Glutamatergic neuron (in vitro differentiated cells): ENCODE measurements at regions not wholly inside any gene's neighbourhood (a gene's known extent, or its start where the extent isn't known, plus 50 kb on each side); places are given as distances from the start of the nearest gene placed in this dataset.

ENCODE experiments used
- DNase-seq: peaks from one replicate; pipeline ENCODE4 v3.0.0; 2022
- H3K27ac Mint-ChIP-seq: one replicate; pipeline ENCODE4 v1.8.0; 2020; ENCODE audit warnings: mild to moderate bottlenecking, mixed read lengths, inconsistent platforms; ENCODE audit not compliant: unreplicated experiment
- H3K27me3 Mint-ChIP-seq: one replicate; pipeline ENCODE4 v1.8.0; 2020; ENCODE audit warnings: mild to moderate bottlenecking, moderate library complexity, mixed read lengths, inconsistent platforms; ENCODE audit not compliant: unreplicated experiment
- H3K36me3 Mint-ChIP-seq: one replicate; pipeline ENCODE4 v1.8.0; 2020; ENCODE audit warnings: mild to moderate bottlenecking, mixed read lengths, inconsistent platforms; ENCODE audit not compliant: unreplicated experiment
- H3K4me1 Mint-ChIP-seq: one replicate; pipeline ENCODE4 v1.8.0; 2020; ENCODE audit warnings: mild to moderate bottlenecking, low read depth, mixed read lengths, inconsistent platforms; ENCODE audit not compliant: unreplicated experiment
- H3K4me3 Mint-ChIP-seq: one replicate; pipeline ENCODE4 v1.8.0; 2020; ENCODE audit warnings: mild to moderate bottlenecking, mixed read lengths, inconsistent platforms; ENCODE audit not compliant: unreplicated experiment
- H3K9me3 Mint-ChIP-seq: one replicate; pipeline ENCODE4 v1.8.0; 2020; ENCODE audit warnings: mild to moderate bottlenecking, moderate library complexity, mixed read lengths, inconsistent platforms; ENCODE audit not compliant: unreplicated experiment
- CTCF ChIP-seq: fragments of 200-600 bp; sonication (generic); IDR thresholded peaks from one replicate; pipeline ENCODE4 v1.5.0; 2021; ENCODE audit not compliant: partially characterized antibody, unreplicated experiment

GRCh38 chr12:85507456-85507855 lies 227.4 kb downstream of the ALX1 start:
- Mint-ChIP-seq H3K4me1 (no peaks in the 10 kb centered on the region), H3K36me3 (no peaks in the 10 kb centered on the region), H3K27ac (no peak overlapping the region), H3K4me3 (no peak overlapping the region), H3K9me3 (no peaks in the 10 kb centered on the region), H3K27me3 (no peaks in the 10 kb centered on the region)
- no peak for TF ChIP-seq CTCF
- no peak for DNase-seq

GRCh38 chr12:85509081-85509856 lies 229.2 kb downstream of the ALX1 start:
- H3K4me3 Mint-ChIP-seq: no peak overlapping the region
- H3K27ac Mint-ChIP-seq: no peak overlapping the region
- H3K9me3 Mint-ChIP-seq: no peaks in the 10 kb centered on the region
- no peak for DNase-seq
- H3K36me3 Mint-ChIP-seq: no peaks in the 10 kb centered on the region
- TF ChIP-seq CTCF: no peak
- no peaks in the 10 kb centered on the region for H3K4me1 Mint-ChIP-seq
- no peaks in the 10 kb centered on the region for H3K27me3 Mint-ChIP-seq

GRCh38 chr12:85509857-85510256 lies 229.8 kb downstream of the ALX1 start:
- Mint-ChIP-seq H3K4me3 (no peak overlapping the region), H3K27ac (no peak overlapping the region), H3K4me1 (no peaks in the 10 kb centered on the region), H3K27me3 (no peaks in the 10 kb centered on the region), H3K9me3 (no peaks in the 10 kb centered on the region), H3K36me3 (no peaks in the 10 kb centered on the region)
- no peak for DNase-seq
- TF ChIP-seq CTCF: no peak

- Mint-ChIP-seq H3K9me3 (no peaks in the 10 kb centered on the region), H3K27me3 (no peaks in the 10 kb centered on the region), H3K4me3 (no peak overlapping the region), H3K27ac (no peak overlapping the region), H3K4me1 (no peaks in the 10 kb centered on the region), H3K36me3 (no peaks in the 10 kb centered on the region)
- DNase-seq: no peak
- no peak for TF ChIP-seq CTCF
Measured at GRCh38 chr12:85516039-85516438, 236.0 kb downstream of the ALX1 start.

GRCh38 chr12:85516667-85517325 lies 236.8 kb downstream of the ALX1 start:
- Mint-ChIP-seq H3K4me1 (no peaks in the 10 kb centered on the region), H3K27me3 (no peaks in the 10 kb centered on the region), H3K4me3 (no peak overlapping the region), H3K27ac (no peak overlapping the region), H3K9me3 (no peaks in the 10 kb centered on the region), H3K36me3 (no peaks in the 10 kb centered on the region)
- no peak for TF ChIP-seq CTCF
- DNase-seq: no peak
